ENCODE measurements at regions not wholly inside any gene's neighbourhood (a gene's known extent, or its start where the extent isn't known, plus 50 kb on each side); places are given as distances from the start of the nearest gene placed in this dataset.
A peak's percentile ranks its signal among the peaks of the same experiment; 100 is the strongest.

- Histone ChIP-seq H2BK20ac (ENCODE audit: low read depth, low read length) (peak overlapping the region; percentile 67; the same call in 1 of the 2 replicates), H3K79me1 (ENCODE audit: low read depth in 1 of 2, low read length in 2 of 2) (no peaks in the 10 kb centered on the region), H4K8ac (ENCODE audit: low read depth in 2 of 2, low read length in 2 of 2) (peak overlapping the region in 1 of 2 experiments; percentile 47; a peak in 2 of 4 replicates), H2BK5ac (ENCODE audit: low read depth, low read length, poor library complexity, severe bottlenecking) (peak overlapping the region; percentile 39), H2BK120ac (ENCODE audit: low read depth, low read length) (peak overlapping the region; percentile 72; the same call in 1 of the 2 replicates), H3K23ac (ENCODE audit: low read depth, low read length) (no peak overlapping the region), H4K91ac (ENCODE audit: insufficient read depth, low read depth, low read length) (peak overlapping the region; percentile 39; the same call in 1 of the 2 replicates), H3K4me1 (ENCODE audit: control insufficient read depth, insufficient read depth, low read length) (no peaks in the 10 kb centered on the region), H2AK9ac (replicated peaks; ENCODE audit: low read depth, low read length, poor library complexity) (no peak overlapping the region), H3K27me3 (ENCODE audit: control insufficient read depth, insufficient read depth, low read length) (no peaks in the 10 kb centered on the region), H3K4me2 (ENCODE audit: low read depth, low read length) (no peak overlapping the region), H3K18ac (ENCODE audit: low read depth, low read length) (no peak overlapping the region), H3K4me3 (ENCODE audit: insufficient read depth, low read depth, low read length) (no peak overlapping the region), H4K5ac (ENCODE audit: low read depth, low read length) (no peak overlapping the region), H3K36me3 (ENCODE audit: control insufficient read depth, insufficient read depth, low read length) (no peaks in the 10 kb centered on the region), H3K4ac (ENCODE audit: low read depth, low read length) (0 out of 2 replicates have a peak overlapping the region, but pooled peaks have one; percentile 35), H2AFZ (replicated peaks; ENCODE audit: low read length, poor library complexity) (peak overlapping the region; percentile 58), H4K20me1 (ENCODE audit: insufficient read depth, low read length) (no peaks in the 10 kb centered on the region), H2BK15ac (ENCODE audit: low read depth, low read length) (no peak overlapping the region), H3K56ac (ENCODE audit: extremely low read depth, insufficient read depth, low read length) (0 out of 2 replicates have a peak overlapping the region, but pooled peaks have one; percentile 41), H3K27ac (ENCODE audit: insufficient read depth, low read length) (peak overlapping the region; percentile 48; the same call in 1 of the 2 replicates), H3K9me3 (ENCODE audit: control insufficient read depth, insufficient read depth, low read length) (peaks cover 5% of the 10 kb centered on the region), H3K9me1 (ENCODE audit: insufficient read depth, low read length) (no peaks in the 10 kb centered on the region), H3K9ac (ENCODE audit: low read depth, low read length) (no peak overlapping the region), H2AK5ac (ENCODE audit: low read depth, low read length) (no peak overlapping the region), H3K14ac (replicated peaks; ENCODE audit: low read depth, low read length) (0 out of 2 replicates have a peak overlapping the region, but pooled peaks have one; percentile 22)
- ChIA-PET POLR2A (ENCODE audit: unreplicated experiment) (no interaction called here), CTCF (interaction anchor here (1.0 to 1.1 kb wide), 2 partner anchors 9 to 17 kb away, joined by 3 read pairs; no protein-coding TSS in a partner anchor)
- TF ChIP-seq CEBPB (IDR thresholded peaks at IDR 0.05; ENCODE audit: low read depth, low read length): no peak
- no peak for TF ChIP-seq FOS (IDR thresholded peaks at IDR 0.05; ENCODE audit: low read depth, low read length)
- no peak for TF ChIP-seq ELK1 (IDR thresholded peaks at IDR 0.05; ENCODE audit: borderline replicate concordance, low read depth, low read length)
- TF ChIP-seq RCOR1 (IDR thresholded peaks at IDR 0.05; ENCODE audit: insufficient replicate concordance, low read length): no peak
- no peak for TF ChIP-seq POLR2A (IDR thresholded peaks at IDR 0.05; ENCODE audit: low read depth, low read length)
- TF ChIP-seq MAFK (IDR thresholded peaks at IDR 0.05; ENCODE audit: low read depth, low read length): no peak
- no peak for TF ChIP-seq RFX5 (IDR thresholded peaks at IDR 0.05; ENCODE audit: low read depth, low read length)
- no peak for TF ChIP-seq BHLHE40 (IDR thresholded peaks at IDR 0.05; ENCODE audit: low read depth, low read length)
- TF ChIP-seq MXI1 (IDR thresholded peaks at IDR 0.05; ENCODE audit: borderline replicate concordance, low read depth, low read length): no peak
- TF ChIP-seq USF2 (IDR thresholded peaks at IDR 0.05; ENCODE audit: low read depth, low read length): no peak
- no peak for TF ChIP-seq CTCF (conservative IDR thresholded peaks at IDR 0.05; ENCODE audit: low read depth, low read length)
- in situ Hi-C loops (cut with MboI; ENCODE audit: low sequenced_read_pairs): no loop called here
- DNase-seq (peak; percentile 30), ATAC-seq (ENCODE audit: low read depth) (peak; percentile 86)
- dilution Hi-C loops (cut with HindIII; ENCODE audit: low sequenced_read_pairs, unreplicated experiment): no loop called here
- no TSS peak for BruUV-seq (replicated peaks)
- intact Hi-C loops (cut with micrococcal nuclease): no loop called here
- WGBS, 2 experiments (ENCODE audit: extremely low coverage in 2 of 2, insufficient read length in 1 of 2): no CpG with 5 or more reads among the region's 1 CpG
These were observed 328.1 kb downstream of the SLITRK5 start for GRCh38 chr13:87999240-87999700.

Measured in IMR-90 (cell line).